Activated CD8-positive, alpha-beta memory T cell treated with anti-CD3 and anti-CD28 coated beads for 4 hours (primary cell): ENCODE measurements at regions not wholly inside any gene's neighbourhood (a gene's known extent, or its start where the extent isn't known, plus 50 kb on each side); places are given as distances from the start of the nearest gene placed in this dataset.

Source experiments
- DNase-seq, 2 donors: peaks; one replicate each; pipeline ENCODE4 v3.0.0-alpha.2; 2020; ENCODE audit warnings: low read depth in 2 of 2

DNA sequence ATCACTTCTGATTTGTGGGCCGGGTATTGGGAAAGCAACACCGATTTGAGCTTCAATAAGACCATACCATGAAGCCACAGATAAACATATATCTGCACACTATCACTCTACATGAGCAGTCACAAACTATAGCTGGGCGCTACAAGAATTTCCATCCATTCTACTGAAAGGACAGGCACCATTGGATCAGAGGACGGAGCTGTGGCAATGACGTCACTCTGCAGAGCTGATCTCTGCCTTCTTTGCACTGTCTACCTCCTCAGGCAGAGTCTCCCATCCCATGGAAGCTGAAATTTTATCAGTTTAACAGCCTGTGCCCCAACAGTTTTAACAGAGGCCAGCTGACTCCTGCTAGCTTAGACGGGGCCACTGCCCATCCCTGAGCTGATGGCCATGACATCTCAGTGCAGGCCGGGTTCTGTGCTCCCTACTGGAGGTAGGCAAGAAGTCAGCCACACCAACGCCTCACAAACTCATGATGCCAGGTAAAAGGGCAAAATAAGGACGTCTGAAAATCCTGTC, 389.6 kb upstream of the SALL3 start:
- no peak for DNase-seq

DNA sequence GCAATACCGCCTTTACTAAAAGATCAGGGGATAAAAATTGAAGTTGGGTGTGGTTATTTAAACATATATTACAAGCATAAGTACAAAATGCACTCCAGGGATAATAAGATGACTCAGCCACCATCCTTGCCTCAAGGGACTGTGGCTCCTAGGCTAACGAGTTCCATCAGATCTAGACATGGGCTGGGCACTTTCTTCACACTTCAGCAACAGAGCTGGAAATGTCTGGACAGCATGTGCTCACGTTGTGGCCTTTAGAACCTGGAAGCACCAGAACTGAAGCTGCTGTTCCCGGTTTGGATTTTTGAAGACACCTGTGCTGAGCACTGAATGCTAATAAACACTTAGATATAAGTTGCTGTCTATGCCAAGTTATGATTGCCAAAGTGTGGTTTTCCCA, 384.2 kb upstream of the SALL3 start:
- no peak for DNase-seq

DNA sequence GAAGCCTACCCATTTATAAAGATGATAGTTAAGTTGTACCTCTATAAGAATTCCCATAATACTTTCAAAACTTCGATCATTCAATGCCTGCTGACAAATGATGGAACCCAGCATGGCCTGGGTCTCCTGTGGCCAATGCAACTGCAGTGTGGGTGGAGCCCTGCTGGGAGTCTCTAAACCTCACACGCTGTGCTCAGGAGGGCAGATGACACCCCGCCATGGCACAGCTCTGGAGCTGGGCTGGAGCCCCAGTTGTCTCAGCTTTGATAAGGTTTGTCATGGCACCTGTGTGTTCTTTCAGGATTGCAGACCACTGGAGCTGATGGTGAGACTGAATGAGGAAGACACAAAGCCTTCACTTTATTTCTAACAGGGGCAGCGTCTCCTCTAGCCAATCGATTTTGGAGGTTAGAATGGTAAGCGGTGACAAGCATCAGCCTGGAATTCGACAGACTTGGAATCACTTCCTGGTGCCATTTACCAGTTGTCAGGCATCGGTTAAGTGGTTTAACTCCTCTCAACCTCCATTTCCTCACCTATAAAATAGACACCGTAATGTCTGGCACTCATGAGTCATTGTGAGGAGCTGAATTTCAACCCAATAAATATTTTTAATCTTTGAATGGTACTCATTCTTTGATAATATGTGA, 383.6 kb upstream of the SALL3 start:
- DNase-seq, result no peak

DNA sequence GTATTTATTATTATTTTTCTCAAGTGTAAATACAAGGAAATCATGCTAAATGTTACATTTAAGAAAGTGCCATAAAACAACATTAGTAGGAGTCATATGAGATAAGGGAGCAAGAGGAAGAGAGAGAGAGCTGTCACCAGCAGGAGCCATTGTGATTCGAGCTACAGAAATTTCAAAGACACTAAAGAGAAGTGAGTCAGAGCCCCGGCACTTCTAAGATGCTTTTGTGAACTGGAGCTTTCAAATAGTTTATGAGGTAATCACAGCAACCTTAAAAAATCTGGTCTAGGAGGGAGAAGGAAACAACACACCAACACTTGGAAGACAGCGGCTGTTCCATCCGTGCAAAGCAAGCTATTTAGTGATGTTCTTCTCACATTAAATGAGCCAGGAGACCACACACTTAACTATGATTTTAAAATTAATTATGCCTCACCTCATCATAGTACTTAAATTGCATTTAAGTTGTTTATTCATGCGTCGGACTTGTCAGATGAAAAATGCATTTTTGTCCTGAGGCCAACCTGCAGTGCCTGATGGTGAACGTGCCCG, 382.7 kb upstream of the SALL3 start:
- DNase-seq, result no peak

DNA sequence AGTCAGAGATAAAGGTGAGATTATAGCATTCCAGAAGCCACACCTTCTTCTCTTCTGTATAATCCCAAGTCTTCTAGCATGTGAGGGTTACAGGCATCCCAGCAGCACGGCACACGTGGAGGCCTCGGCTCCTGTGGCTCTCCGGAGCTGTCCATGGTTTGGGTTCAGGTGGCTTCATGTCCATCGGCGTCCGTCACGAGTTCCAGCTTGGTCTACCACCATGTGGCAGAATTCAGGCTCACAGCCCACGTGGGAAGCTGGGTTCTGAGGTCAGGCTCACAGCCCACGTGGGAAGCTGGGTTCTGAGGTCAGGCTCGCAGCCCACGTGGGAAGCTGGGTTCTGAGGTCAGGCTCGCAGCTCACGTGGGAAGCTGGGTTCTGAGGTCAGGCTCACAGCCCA, 378.3 kb upstream of the SALL3 start:
- DNase-seq, result no peak

DNA sequence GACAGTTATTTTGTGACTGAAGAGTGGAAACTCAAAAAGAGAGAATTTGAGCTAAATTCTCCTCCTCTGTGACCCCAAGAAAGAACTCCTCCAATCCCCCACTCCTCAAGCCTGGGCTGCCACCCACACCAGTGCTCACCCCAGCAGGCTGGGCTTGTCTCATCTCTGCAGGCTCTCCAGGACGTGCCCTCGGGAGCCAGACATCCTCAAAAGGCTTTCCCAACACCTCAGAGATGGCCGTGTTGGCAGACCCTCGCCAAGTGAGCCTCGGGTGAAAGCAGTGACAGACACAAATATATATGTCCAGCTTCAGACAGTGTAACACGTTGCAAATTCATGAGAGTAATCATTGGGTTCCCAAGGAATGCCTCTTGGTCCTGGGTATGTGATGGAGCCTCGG, 377.7 kb upstream of the SALL3 start:
- no peak for DNase-seq

DNA sequence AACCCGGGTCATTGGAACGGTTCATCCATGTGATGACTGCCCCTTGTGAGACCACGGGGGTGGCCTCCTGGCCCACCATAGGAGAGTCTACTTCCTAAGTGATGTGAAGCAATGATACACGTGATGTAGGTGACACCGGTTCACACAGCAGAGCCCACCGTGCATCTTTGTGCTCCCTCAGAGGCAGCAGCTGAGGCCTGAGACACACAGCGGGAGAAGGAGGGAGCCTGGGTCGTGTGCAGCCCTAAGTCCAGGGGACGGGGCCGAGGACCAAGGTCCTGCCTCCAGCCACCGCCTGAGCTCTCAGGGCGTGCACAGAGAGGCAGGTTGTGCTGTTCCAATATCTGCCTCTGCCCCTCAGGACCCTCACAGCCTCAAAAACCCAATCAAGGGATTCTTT, 377.2 kb upstream of the SALL3 start:
- no peak for DNase-seq

DNA sequence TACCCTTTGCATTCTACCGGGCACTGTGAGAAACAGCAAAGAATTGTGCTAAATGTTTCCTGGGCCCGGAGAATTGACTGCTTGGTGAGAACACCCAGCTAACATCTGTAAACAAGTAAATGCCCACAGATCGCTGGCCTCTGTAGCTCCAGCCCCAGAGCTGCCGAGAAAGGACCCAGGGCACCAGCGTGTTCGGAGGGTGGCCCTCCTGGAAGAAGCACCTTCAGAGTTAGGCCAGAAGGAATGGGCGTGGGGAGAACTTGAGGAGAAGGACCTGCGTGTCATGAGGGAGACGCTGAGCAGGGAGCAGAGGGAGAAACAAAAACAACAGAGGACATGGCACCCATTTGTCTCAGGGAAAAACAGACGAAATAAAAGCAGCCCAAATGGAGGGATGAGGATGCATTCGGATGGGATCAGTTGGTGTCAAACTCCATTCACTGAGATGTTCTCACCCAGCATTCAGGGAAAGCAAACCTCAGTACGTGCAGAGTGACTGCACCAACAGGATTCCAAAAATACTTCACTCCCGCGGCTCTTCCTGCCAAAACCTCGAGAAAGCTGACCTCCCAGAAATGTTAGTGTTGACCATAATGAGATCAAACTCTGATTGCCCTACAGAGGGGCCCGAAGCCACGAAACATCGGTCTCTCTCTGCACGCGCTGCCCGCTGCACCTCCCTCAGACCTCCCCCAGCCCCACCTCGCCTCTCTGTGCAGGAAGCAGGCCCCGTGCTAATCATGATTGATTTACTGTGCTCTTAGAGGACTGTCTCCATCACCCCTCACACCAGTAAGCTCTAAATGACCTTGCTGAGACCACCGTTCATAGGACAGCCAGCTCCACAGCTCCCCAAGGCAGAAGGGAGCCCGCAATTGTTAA, 376.3 kb upstream of the SALL3 start:
- no peak for DNase-seq

DNA sequence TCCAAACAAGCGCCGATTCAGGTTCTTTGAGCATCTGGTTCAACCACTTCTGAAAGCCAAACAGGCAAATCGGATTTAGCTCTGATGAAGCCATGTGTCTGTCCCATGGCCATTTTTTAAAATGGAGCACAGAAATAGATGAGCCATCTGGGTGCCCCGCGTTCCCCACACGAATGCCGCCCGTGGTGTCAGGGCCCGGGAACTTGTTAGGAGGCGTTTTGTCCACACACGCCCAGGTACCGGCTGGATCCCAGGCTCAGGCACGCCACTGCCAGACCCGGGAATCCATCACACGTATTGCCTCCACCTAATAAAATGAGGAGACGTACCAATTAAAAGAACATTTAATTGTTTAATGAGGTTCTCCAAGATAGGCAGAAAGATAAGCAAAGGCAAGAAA, 374.4 kb upstream of the SALL3 start:
- DNase-seq, result no peak

DNA sequence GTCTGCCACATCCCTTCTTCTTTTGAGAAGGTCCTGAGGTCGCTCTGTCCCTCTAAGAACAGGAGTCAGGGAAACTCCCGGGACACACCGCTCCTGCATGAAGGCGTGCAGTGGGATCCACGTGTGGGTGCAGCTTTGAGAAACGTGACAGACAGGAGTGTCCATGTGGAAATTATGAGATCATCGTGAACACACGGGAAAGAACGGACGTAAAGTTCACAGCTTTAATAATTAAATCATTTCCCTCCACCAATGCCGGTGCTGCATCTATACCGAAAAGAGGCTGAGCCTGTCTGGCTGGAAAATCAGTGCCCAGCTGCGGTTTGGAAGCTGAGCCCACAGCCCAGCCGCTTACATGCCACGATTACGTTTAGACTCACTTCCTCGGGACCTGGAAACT, 372.4 kb upstream of the SALL3 start:
- DNase-seq, result no peak

DNA sequence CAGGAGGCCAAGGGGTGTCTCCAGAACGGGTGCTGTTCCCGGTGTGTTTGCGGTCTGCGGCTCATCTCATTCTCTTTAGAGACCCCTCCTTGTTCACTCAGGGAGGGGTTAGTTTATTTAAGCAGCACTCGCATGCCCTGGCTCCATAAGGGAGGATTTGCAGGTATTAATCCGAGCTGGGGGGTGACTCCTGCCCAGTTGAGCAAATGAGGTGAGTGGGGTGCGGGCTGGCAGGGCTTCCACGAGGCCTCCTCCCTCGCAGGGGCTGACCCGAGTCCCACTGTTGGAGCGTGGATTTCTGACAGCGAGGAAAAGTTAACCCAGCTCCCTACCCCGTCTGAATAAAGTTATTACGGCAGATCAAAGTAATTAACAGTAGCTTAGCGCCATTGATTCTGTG, 371.8 kb upstream of the SALL3 start:
- no peak for DNase-seq

DNA sequence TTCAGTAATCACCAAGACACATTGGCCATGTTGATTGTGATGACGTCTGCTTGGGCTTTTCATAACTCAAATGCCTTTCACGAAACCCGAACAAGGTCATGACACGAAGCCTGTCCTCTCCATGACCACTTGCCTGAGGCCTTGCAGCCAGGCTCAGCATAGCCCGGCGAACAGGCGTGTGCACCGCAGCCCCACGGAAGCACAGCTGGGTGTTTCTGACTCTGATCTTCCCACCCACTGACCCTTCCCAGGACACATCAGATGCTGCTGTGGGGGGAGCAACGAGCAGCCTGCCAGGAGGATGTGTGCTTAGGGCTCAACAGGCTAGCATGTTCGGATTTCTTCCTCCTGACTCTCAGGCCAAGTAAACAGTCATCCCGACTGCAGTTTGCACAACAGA, 369.4 kb upstream of the SALL3 start:
- no peak for DNase-seq

DNA sequence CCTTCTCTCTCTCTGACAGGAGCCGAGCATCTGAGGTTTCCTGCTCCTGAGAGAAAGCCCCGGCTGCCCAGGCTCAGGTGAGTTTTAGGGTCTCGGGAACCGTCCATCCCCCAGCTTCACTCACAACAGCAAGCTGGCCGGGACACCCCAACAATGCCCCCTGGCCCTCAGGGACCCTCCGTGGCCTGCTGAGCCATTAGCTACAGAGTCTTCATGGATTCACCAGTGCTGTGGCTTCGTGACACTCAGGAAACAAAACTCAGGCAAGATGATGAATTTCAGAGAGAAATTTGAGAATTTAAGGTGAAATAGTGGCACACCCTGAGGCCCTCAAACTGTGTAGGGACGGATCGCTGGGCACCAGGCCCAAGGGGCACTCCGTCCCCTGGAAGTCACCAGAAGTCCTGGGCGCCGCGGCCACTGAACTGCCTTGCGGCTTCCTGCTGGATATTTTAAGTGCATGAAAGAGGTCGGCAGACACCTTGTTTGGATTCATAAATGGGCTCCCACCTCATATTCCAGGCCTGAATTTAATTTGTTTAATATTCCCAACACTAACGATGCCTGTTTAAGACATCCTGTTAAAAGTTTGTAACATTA, 368.3 kb upstream of the SALL3 start:
- no peak for DNase-seq

DNA sequence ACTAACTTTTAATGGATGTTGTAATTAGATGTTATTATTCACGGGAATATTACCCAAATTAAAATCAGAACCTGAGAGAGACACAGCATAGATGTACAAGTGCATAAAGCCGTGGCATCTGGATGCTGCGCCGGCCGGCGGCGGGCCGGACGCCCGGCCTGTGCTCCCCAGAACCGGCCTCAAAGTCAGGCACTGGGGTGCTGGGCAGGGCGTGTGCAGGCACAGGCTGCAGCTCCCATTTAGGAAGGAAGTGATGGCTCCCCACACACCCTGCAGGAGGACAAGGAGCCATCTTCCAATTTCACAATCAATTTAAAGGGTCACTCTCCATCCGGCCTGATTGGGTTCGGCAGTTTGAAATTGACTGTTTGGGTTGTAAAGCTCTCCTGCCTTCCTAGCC, 367.7 kb upstream of the SALL3 start:
- no peak for DNase-seq

DNA sequence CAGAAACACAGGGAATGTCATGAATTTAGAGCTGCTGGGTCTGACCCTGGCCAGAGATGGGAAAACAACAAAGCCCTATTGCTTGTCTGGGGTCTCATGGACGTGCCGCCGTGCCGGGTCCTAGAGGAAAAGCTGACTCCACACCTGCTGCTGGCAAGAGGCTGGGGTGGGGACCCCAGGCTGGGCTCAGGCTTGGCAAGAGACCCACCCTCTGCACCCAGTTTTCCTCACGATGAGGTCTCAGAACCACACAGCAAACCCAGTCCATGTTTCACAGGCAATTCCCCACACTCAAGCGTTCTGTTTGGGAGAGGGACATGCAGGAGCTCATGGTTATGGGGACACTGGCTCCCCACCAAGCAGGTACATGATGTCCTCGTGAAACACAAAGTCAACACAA, 367.3 kb upstream of the SALL3 start:
- DNase-seq, result no peak

DNA sequence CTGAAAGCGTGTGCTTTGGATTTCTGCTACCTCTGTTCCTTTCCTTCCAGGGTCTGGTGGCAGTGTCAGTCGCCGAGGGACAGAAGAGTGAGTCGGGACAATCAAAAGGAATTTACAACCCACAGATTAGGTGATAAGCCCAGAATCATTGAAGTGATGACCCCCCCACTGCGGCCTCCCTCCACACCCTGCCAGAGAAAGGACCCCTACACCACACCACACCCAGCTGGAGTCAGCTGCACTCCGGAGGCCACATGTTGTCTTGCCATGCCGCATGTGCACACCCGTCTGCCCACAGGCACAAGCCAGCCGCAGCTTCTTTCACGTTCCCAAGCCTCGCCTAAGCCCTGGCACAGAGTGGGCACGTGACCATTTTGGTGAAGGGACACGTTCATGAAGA, 366.8 kb upstream of the SALL3 start:
- no peak for DNase-seq

DNA sequence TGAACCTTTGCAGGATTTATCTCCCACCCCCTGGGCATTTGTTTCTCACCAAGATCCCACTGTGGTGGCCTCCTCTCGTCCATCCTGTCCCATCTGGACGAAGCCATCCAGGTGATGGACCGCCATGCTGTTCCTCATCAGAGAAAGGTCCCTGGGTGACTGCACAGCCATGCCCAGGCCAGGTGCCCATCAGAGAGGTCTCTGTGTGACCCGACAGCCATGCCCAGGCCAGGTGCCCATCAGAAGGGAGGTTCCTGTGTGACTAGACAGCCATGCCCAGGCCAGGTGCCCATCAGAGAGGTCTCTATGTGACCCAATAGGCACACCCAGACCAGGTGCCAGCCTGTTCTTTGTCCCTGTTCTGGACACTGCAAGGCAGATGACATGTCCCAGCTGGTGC, 360.9 kb upstream of the SALL3 start:
- no peak for DNase-seq

DNA sequence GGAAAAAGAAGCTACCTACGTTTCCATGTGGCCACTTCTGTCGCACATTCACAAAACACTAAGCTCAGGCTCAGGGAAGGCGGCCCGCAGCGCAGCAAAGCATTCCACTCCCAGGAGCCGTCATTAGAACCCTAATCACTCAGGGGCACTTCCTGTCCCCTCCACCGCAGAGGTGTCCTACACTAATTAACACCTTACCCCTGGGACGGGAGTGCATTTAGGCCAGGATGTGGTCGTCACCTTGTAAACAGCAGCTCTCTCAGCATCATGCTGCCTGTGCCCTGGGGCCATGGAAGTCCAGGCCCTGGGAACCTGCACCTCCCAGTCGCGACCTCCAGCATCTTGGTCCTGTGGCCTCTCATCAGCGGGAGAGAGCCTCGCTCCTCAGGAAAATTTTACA, 359.8 kb upstream of the SALL3 start:
- no peak for DNase-seq

DNA sequence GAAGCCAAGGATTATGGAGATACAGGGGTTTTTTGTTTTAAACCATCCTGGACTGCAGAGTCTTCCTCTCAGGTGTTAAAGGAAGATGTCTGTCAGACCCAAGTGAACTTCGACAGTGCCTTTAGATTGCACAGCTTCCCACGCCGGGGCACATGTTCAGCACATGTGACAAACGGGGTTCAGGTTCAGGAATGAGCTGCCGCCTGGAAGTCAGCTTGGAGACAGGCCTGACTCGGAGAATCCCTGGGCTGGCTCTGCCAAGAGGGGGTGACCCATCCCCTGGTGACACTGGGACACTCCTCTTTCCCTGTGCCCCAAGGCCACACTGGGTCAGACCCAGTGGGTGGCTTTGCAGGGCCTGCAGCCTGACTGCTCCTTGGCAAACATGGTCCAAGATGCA, 359.3 kb upstream of the SALL3 start:
- DNase-seq, result no peak

DNA sequence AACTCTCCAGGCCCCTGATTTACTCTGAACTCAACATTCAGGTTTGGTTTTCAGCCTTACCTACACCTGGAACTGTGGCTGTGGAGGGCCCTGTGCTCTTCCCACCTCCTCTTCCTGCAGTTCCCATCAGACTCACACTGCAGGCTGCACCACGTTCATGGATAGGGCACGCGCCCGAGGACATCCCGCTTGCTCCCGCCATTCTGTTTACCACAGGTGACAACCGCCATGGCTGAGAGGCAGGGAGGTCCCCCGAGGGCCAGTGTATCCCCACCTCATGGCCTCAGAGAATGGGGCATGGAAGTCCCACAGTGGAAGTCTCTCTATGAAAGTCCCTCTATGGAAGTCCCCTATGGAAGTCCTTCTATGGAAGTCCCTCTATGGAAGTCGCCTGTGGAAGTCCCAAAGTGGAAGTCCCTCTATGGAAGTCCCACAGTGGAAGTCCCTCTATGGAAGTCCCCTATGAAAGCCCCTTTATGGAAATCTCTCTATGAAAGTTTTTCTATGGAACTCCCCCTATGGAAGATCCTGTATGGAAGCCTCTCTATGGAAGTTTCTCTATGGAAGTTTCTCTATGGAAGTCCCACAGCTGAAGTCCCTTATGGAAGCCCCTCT, 358.4 kb upstream of the SALL3 start:
- no peak for DNase-seq

DNA sequence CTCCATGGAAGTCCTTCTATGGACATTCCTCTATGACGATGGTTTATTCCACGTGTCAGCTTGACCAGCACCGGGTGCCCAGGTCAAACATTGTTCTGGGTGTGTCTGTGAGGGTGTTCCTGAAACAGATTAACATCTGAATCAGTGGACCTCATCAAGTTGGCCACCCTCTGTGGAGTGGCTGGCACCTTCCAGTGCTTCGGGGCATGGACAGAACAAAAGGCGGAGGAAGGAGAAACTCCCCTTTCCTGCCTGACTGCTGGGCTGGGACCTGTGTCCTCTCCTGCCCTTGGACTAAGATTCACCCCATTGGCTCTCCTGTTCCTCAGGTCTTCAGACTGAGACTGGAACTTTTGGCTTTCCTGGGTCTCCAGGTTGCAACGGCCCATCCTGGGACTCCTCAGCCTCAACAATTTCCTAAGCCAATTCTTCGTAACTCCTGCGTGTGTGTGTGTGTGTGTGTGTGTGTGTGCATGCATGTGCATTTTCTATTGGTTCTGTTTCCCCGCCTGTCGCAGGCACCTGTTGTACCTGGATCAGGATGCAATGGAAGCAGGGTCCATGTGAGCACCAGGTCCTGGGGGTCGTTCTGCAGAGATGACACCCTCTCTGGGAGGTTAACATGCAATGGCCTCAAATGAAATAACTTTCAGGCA, 357.2 kb upstream of the SALL3 start:
- DNase-seq, result no peak
